SK-N-SH treated with all-trans-retinoic acid at 6 μM for 48 hours (cell line): ENCODE measurements at regions not wholly inside any gene's neighbourhood (a gene's known extent, or its start where the extent isn't known, plus 50 kb on each side); places are given as distances from the start of the nearest gene placed in this dataset.

ENCODE experiments used
- ATAC-seq: fragments of 200-7000 bp; cut with Tn5 transposase; 3 replicates; pipeline ENCODE4 v1.9.1; 2020; ENCODE audit warnings: mild to moderate bottlenecking, moderate library complexity
- ARNTL ChIP-seq: fragments of 450-650 bp; formaldehyde crosslinking; IDR thresholded peaks from 2 replicates; pipeline ENCODE4 v1.5.0; 2020; ENCODE audit warnings: low read depth, mild to moderate bottlenecking, moderate library complexity, borderline replicate concordance
- CSDC2 ChIP-seq: fragments of 250-450 bp; sonication (Bioruptor Pico); IDR thresholded peaks from 2 replicates; pipeline ENCODE4 v1.5.0; 2020; ENCODE audit warnings: mild to moderate bottlenecking, moderate library complexity
- ESRRG ChIP-seq: fragments of 250-450 bp; sonication (Bioruptor Pico); IDR thresholded peaks from 2 replicates; pipeline ENCODE4 v1.6.1; 2021; ENCODE audit warnings: mild to moderate bottlenecking
- GLIS3 ChIP-seq: fragments of 250-450 bp; sonication (Bioruptor Pico); IDR thresholded peaks from 2 replicates; pipeline ENCODE4 v1.5.0; 2020; ENCODE audit warnings: mild to moderate bottlenecking, moderate library complexity
- ISL1 ChIP-seq: fragments of 250-450 bp; sonication (Bioruptor Pico); IDR thresholded peaks from 2 replicates; pipeline ENCODE4 v2.1.2; 2022; ENCODE audit warnings: mild to moderate bottlenecking, moderate library complexity
- OSR1 ChIP-seq: fragments of 250-450 bp; sonication (Bioruptor Pico); IDR thresholded peaks from 2 replicates; pipeline ENCODE4 v1.8.0; 2022; ENCODE audit warnings: moderate library complexity, mild to moderate bottlenecking, inconsistent platforms
- PPARA ChIP-seq: fragments of 250-450 bp; sonication (Bioruptor Pico); IDR thresholded peaks from 2 replicates; pipeline ENCODE4 v1.5.0; 2020; ENCODE audit warnings: mild to moderate bottlenecking, borderline replicate concordance
- RARB ChIP-seq: fragments of 250-450 bp; sonication (Bioruptor Pico); IDR thresholded peaks from 2 replicates; pipeline ENCODE4 v1.8.0; 2021; ENCODE audit warnings: mild to moderate bottlenecking, moderate library complexity
- SNAI2 ChIP-seq: fragments of 250-450 bp; sonication (Bioruptor Pico); IDR thresholded peaks from 2 replicates; pipeline ENCODE4 v1.5.0; 2020; ENCODE audit warnings: mild to moderate bottlenecking, moderate library complexity
- TCF4 ChIP-seq: fragments of 250-450 bp; sonication (Bioruptor Pico); IDR thresholded peaks from 2 replicates; pipeline ENCODE4 v1.8.0; 2021; ENCODE audit warnings: mild to moderate bottlenecking, moderate library complexity, borderline replicate concordance
- TOX ChIP-seq: fragments of 250-450 bp; sonication (Bioruptor Pico); IDR thresholded peaks from 2 replicates; pipeline ENCODE4 v1.8.0; 2021; ENCODE audit warnings: mild to moderate bottlenecking, moderate library complexity, borderline replicate concordance
- ZC3H10 ChIP-seq: fragments of 250-450 bp; sonication (Bioruptor Pico); IDR thresholded peaks from 2 replicates; pipeline ENCODE4 v1.5.1; 2021; ENCODE audit warnings: mild to moderate bottlenecking, moderate library complexity
- ZFP3 ChIP-seq: fragments of 250-450 bp; sonication (Bioruptor Pico); IDR thresholded peaks from 2 replicates; pipeline ENCODE4 v1.5.0; 2020; ENCODE audit warnings: mild to moderate bottlenecking, moderate library complexity
- ZNF565 ChIP-seq: fragments of 450-650 bp; formaldehyde crosslinking; conservative IDR thresholded peaks from 2 replicates; pipeline ENCODE4 v1.5.0; 2020; ENCODE audit warnings: low read depth, mild to moderate bottlenecking, moderate library complexity
- ZNF70 ChIP-seq: fragments of 450-650 bp; formaldehyde crosslinking; IDR thresholded peaks from 2 replicates; pipeline ENCODE4 v1.5.0; 2020; ENCODE audit warnings: mild to moderate bottlenecking, moderate library complexity
- ZNF8 ChIP-seq: fragments of 450-650 bp; formaldehyde crosslinking; IDR thresholded peaks from 2 replicates; pipeline ENCODE4 v1.5.0; 2020; ENCODE audit warnings: mild to moderate bottlenecking, moderate library complexity
- TF ChIP-seq, protein P1 (sequence below): fragments of 250-450 bp; sonication (Bioruptor Pico); IDR thresholded peaks from 2 replicates; pipeline ENCODE4 v1.5.1; 2021; ENCODE audit warnings: mild to moderate bottlenecking, moderate library complexity
- TF ChIP-seq, protein P2 (sequence below): fragments of 250-450 bp; sonication (Bioruptor Pico); IDR thresholded peaks from 2 replicates; pipeline ENCODE4 v1.5.1; 2020; ENCODE audit warnings: low read depth, mild to moderate bottlenecking, moderate library complexity
- TF ChIP-seq, protein P3 (sequence below): fragments of 250-450 bp; sonication (Bioruptor Pico); IDR thresholded peaks from 2 replicates; pipeline ENCODE4 v1.8.0; 2021; ENCODE audit warnings: low read depth, mild to moderate bottlenecking, moderate library complexity, borderline replicate concordance
- TF ChIP-seq, protein P4 (sequence below): fragments of 250-450 bp; sonication (Bioruptor Pico); IDR thresholded peaks from 2 replicates; pipeline ENCODE4 v1.5.0; 2020; ENCODE audit warnings: mild to moderate bottlenecking, moderate library complexity
- TF ChIP-seq, protein P5 (sequence below): fragments of 250-450 bp; sonication (Bioruptor Pico); IDR thresholded peaks from 2 replicates; pipeline ENCODE4 v1.8.0; 2020; ENCODE audit warnings: mild to moderate bottlenecking, moderate library complexity, borderline replicate concordance

DNA sequence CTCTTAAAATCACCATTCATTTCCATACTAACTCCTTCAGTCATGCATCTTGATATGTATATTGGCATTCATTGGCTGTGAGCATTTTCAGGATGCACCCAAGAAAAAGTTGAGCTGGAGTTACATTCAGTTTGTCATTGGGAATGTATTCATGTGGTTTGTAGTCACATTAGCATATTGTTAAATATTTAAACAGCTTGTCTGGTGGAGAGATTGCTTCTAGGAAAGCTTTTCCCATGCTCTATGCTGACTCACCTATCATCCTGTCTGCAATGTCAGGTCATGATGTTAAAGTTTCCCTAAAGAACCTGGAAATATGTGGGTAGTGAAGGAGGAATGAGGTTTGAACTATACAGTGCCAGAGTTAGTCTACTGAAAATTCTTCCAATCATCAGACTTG is 583.6 kb downstream of the GALC start (continued):
- TF ChIP-seq, protein P1, sequence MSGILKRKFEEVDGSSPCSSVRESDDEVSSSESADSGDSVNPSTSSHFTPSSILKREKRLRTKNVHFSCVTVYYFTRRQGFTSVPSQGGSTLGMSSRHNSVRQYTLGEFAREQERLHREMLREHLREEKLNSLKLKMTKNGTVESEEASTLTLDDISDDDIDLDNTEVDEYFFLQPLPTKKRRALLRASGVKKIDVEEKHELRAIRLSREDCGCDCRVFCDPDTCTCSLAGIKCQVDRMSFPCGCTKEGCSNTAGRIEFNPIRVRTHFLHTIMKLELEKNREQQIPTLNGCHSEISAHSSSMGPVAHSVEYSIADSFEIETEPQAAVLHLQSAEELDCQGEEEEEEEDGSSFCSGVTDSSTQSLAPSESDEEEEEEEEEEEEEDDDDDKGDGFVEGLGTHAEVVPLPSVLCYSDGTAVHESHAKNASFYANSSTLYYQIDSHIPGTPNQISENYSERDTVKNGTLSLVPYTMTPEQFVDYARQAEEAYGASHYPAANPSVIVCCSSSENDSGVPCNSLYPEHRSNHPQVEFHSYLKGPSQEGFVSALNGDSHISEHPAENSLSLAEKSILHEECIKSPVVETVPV = no peak
- TF ChIP-seq ZNF565 = no peak
- no peak for TF ChIP-seq RARB (CRISPR knock-in tag)

DNA sequence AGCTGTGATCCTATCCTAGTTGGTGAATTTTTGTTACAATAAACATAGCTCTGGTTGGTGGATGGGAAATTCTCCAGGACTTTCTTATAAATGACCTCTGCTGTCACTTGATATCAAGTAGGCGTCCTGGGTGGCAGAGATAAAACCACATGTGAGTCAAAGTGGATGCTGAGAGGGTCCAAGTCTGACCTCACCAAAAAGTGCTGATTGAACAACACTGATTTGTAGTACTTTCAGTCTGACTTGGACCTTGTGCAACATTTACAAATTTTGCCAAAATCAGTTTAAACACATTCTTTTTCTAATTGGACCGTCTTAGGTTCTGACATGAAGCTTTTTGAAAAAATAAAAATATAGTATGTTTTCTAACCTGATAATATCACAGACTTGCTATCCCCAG is 585.6 kb downstream of the GALC start:
- no peak for ATAC-seq
- no peak for TF ChIP-seq SNAI2 (CRISPR knock-in tag)
- TF ChIP-seq, protein P2, sequence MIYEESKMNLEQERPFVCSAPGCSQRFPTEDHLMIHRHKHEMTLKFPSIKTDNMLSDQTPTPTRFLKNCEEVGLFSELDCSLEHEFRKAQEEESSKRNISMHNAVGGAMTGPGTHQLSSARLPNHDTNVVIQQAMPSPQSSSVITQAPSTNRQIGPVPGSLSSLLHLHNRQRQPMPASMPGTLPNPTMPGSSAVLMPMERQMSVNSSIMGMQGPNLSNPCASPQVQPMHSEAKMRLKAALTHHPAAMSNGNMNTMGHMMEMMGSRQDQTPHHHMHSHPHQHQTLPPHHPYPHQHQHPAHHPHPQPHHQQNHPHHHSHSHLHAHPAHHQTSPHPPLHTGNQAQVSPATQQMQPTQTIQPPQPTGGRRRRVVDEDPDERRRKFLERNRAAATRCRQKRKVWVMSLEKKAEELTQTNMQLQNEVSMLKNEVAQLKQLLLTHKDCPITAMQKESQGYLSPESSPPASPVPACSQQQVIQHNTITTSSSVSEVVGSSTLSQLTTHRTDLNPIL (CRISPR knock-in tag) = no peak
- TF ChIP-seq TCF4 = no peak

DNA sequence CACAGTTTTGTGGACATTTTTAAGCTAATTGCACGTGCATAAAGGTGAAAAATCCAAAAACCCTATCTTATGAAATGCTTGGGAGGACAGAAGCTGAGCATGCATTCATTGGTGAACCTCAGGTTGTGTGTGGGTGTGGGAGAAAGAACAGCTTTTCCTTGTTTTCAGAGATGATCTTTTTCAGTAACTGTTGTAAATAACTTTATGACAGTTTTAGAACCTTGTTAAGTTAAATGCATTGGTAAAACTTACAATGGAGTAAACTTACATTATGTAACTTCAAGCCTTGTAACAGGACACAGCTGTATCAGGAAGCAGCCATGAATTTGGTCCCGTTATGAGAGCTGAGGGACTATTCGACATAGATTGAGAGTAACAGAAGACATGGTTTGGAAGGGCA is 587.4 kb downstream of the GALC start:
- ATAC-seq = no peak
- TF ChIP-seq TCF4 (no peak), SNAI2 (CRISPR knock-in tag) (no peak), CSDC2 (CRISPR knock-in tag) (no peak), ISL1 (CRISPR knock-in tag) (no peak), ZNF565 (no peak), GLIS3 (CRISPR knock-in tag) (no peak), ZNF8 (CRISPR knock-in tag) (no peak), ZC3H10 (no peak), RARB (CRISPR knock-in tag) (no peak), OSR1 (CRISPR knock-in tag) (no peak), TOX (no peak), ZFP3 (no peak), ZNF70 (no peak), PPARA (no peak), ARNTL (CRISPR knock-in tag) (no peak)
- TF ChIP-seq, protein P1 = no peak
- TF ChIP-seq, protein P3, sequence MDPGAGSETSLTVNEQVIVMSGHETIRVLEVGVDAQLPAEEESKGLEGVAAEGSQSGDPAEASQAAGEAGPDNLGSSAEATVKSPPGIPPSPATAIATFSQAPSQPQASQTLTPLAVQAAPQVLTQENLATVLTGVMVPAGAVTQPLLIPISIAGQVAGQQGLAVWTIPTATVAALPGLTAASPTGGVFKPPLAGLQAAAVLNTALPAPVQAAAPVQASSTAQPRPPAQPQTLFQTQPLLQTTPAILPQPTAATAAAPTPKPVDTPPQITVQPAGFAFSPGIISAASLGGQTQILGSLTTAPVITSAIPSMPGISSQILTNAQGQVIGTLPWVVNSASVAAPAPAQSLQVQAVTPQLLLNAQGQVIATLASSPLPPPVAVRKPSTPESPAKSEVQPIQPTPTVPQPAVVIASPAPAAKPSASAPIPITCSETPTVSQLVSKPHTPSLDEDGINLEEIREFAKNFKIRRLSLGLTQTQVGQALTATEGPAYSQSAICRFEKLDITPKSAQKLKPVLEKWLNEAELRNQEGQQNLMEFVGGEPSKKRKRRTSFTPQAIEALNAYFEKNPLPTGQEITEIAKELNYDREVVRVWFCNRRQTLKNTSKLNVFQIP = no peak
- TF ChIP-seq, protein P4, sequence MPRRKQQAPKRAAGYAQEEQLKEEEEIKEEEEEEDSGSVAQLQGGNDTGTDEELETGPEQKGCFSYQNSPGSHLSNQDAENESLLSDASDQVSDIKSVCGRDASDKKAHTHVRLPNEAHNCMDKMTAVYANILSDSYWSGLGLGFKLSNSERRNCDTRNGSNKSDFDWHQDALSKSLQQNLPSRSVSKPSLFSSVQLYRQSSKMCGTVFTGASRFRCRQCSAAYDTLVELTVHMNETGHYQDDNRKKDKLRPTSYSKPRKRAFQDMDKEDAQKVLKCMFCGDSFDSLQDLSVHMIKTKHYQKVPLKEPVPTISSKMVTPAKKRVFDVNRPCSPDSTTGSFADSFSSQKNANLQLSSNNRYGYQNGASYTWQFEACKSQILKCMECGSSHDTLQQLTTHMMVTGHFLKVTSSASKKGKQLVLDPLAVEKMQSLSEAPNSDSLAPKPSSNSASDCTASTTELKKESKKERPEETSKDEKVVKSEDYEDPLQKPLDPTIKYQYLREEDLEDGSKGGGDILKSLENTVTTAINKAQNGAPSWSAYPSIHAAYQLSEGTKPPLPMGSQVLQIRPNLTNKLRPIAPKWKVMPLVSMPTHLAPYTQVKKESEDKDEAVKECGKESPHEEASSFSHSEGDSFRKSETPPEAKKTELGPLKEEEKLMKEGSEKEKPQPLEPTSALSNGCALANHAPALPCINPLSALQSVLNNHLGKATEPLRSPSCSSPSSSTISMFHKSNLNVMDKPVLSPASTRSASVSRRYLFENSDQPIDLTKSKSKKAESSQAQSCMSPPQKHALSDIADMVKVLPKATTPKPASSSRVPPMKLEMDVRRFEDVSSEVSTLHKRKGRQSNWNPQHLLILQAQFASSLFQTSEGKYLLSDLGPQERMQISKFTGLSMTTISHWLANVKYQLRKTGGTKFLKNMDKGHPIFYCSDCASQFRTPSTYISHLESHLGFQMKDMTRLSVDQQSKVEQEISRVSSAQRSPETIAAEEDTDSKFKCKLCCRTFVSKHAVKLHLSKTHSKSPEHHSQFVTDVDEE (CRISPR knock-in tag) = no peak
- TF ChIP-seq, protein P5, sequence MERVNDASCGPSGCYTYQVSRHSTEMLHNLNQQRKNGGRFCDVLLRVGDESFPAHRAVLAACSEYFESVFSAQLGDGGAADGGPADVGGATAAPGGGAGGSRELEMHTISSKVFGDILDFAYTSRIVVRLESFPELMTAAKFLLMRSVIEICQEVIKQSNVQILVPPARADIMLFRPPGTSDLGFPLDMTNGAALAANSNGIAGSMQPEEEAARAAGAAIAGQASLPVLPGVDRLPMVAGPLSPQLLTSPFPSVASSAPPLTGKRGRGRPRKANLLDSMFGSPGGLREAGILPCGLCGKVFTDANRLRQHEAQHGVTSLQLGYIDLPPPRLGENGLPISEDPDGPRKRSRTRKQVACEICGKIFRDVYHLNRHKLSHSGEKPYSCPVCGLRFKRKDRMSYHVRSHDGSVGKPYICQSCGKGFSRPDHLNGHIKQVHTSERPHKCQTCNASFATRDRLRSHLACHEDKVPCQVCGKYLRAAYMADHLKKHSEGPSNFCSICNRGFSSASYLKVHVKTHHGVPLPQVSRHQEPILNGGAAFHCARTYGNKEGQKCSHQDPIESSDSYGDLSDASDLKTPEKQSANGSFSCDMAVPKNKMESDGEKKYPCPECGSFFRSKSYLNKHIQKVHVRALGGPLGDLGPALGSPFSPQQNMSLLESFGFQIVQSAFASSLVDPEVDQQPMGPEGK = no peak

DNA sequence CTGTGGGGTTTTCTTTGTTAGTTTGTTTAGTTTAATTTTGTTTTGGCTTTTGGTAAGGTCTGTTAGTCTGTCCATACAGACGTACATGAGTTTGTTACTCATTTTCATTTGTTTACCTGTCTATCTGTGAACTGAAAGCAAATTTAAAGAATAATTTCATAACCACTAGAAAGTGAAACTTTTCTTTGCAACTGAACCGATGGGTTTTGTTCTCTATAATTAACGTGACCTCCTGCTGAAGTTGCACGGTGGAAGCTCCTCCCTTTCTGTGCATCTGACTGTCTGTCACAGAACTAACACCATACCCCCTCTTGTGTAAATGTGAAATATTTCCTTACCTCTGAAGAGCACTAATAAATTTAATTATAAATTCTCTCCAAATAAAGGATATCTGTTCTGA is 595.5 kb downstream of the GALC start:
- no peak for ATAC-seq
- no peak for TF ChIP-seq ISL1 (CRISPR knock-in tag)
- TF ChIP-seq OSR1 (CRISPR knock-in tag) = no peak
- no peak for TF ChIP-seq GLIS3 (CRISPR knock-in tag)
- TF ChIP-seq ESRRG (CRISPR knock-in tag) = no peak
- TF ChIP-seq, protein P1 = no peak
- TF ChIP-seq, protein P3 = no peak
- TF ChIP-seq, protein P5 = no peak
- TF ChIP-seq CSDC2 (CRISPR knock-in tag) = no peak
